DOHH2 (cell line): ENCODE measurements at regions not wholly inside any gene's neighbourhood (a gene's known extent, or its start where the extent isn't known, plus 50 kb on each side); places are given as distances from the start of the nearest gene placed in this dataset.

Source experiments
- EZH2phosphoT487 ChIP-seq: fragments of 200-600 bp; sonication (generic); IDR thresholded peaks from 2 replicates; pipeline ENCODE4 v1.6.1; 2017; ENCODE audit warnings: borderline replicate concordance, mild to moderate bottlenecking, antibody characterized with exemption, low read length, moderate library complexity, mixed read lengths
- TF ChIP-seq, protein P1 (sequence below): fragments of 200-600 bp; sonication (generic); IDR thresholded peaks from one replicate; pipeline ENCODE4 v1.5.1; 2014; ENCODE audit warnings: antibody characterized with exemption, mild to moderate bottlenecking, low read depth, low read length; ENCODE audit not compliant: poor library complexity, severe bottlenecking

- TF ChIP-seq, protein P1, sequence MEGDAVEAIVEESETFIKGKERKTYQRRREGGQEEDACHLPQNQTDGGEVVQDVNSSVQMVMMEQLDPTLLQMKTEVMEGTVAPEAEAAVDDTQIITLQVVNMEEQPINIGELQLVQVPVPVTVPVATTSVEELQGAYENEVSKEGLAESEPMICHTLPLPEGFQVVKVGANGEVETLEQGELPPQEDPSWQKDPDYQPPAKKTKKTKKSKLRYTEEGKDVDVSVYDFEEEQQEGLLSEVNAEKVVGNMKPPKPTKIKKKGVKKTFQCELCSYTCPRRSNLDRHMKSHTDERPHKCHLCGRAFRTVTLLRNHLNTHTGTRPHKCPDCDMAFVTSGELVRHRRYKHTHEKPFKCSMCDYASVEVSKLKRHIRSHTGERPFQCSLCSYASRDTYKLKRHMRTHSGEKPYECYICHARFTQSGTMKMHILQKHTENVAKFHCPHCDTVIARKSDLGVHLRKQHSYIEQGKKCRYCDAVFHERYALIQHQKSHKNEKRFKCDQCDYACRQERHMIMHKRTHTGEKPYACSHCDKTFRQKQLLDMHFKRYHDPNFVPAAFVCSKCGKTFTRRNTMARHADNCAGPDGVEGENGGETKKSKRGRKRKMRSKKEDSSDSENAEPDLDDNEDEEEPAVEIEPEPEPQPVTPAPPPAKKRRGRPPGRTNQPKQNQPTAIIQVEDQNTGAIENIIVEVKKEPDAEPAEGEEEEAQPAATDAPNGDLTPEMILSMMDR = no peak
- no peak for TF ChIP-seq EZH2phosphoT487
These were observed 63.7 kb upstream of the IGSF21 start for GRCh38 chr1:18043871-18044270.
